ENCODE measurements at regions not wholly inside any gene's neighbourhood (a gene's known extent, or its start where the extent isn't known, plus 50 kb on each side); places are given as distances from the start of the nearest gene placed in this dataset.
"Not testable (repeated sequence)": the region's sequence is repeated elsewhere in the genome, so short reads cannot be mapped to it uniquely, and the experiment has no call there.

DNA sequence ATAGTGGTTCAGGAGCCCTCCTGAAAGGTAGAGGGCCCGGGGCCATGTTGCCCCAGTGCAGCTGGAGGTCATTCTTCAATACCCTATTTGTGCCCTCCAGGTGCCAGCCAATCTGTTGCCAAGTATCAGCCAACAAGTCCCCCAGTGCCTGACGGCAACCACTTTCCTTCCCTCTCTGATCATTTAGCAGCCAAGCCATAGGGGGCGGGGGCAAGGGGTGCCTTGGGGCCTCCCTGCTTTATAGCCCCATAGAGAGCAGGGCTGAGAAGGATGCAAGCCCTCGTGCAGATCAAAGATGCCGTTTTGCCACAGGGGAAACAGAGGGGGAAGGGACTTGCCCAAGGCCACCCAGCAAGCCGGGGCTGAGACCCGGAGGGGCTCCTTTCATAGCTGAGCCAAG, 149.0 kb upstream of the CHST15 start:
- ChIA-PET CTCF (no interaction called here), POLR2A (no interaction called here)
- Histone ChIP-seq H3K4me3 (ENCODE audit: low read depth, low read length) (no peak overlapping the region), H3K27ac (ENCODE audit: low read depth, low read length) (no peak overlapping the region), H3K9me3 (ENCODE audit: control insufficient read depth, insufficient read depth, low read length) (peaks cover 25% of the 10 kb centered on the region), H3K27me3 (ENCODE audit: control insufficient read depth, insufficient read depth, low read length) (no peaks in the 10 kb centered on the region)
- TF ChIP-seq, protein P1, sequence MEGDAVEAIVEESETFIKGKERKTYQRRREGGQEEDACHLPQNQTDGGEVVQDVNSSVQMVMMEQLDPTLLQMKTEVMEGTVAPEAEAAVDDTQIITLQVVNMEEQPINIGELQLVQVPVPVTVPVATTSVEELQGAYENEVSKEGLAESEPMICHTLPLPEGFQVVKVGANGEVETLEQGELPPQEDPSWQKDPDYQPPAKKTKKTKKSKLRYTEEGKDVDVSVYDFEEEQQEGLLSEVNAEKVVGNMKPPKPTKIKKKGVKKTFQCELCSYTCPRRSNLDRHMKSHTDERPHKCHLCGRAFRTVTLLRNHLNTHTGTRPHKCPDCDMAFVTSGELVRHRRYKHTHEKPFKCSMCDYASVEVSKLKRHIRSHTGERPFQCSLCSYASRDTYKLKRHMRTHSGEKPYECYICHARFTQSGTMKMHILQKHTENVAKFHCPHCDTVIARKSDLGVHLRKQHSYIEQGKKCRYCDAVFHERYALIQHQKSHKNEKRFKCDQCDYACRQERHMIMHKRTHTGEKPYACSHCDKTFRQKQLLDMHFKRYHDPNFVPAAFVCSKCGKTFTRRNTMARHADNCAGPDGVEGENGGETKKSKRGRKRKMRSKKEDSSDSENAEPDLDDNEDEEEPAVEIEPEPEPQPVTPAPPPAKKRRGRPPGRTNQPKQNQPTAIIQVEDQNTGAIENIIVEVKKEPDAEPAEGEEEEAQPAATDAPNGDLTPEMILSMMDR (IDR thresholded peaks at IDR 0.05; ENCODE audit: low read depth, low read length), result no peak
- no peak for DNase-seq (ENCODE audit: low read depth, low spot score)

DNA sequence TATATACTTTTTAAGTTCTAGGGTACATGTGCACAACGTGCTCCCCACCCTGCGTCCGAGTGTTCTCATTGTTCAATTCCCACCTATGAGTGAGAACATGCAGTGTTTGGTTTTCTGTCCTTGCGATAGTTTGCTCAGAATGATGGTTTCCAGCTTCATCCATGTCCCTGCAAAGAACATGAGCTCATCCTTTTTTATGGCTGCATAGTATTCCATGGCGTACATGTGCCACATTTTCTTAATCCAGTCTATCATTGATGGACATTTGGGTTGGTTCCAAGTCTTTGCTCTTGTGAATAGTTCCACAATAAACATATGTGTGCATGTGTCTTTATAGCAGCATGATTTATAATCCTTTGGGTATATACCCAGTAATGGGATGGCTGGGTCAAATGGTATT, 148.1 kb upstream of the CHST15 start:
- DNase-seq (ENCODE audit: low read depth, low spot score); H3K27me3 ChIP-seq (ENCODE audit: control insufficient read depth, insufficient read depth, low read length); H3K4me3 ChIP-seq (ENCODE audit: low read depth, low read length); POLR2A ChIA-PET; CTCF ChIA-PET; H3K27ac ChIP-seq (ENCODE audit: low read depth, low read length): not testable (repeated sequence)
- peaks cover 25% of the 10 kb centered on the region for H3K9me3 ChIP-seq (ENCODE audit: control insufficient read depth, insufficient read depth, low read length)

DNA sequence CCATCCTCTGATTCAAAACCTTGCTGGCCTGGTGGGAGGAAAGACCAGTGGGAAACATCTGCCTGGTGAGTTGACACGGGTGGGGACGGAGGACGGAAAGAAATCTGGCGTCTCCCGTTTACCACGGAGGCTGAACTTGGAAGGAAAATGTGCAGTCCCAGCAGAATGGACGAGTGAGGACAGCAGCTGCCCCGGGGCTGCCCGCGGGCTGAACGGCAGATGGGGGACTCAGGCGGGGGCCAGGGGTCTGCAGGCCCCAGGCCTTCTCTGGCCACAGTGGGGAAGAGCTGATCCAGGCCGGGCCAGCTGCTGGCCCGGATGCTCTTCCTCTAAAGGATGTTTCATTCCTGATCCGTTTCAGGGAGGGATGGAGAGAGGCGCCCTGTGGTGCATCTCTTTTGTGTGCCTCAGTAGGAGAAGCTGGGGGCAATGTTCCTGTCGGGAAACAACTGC, 147.5 kb upstream of the CHST15 start:
- ChIA-PET POLR2A (no interaction called here), CTCF (no interaction called here)
- no peak overlapping the region for H3K4me3 ChIP-seq (ENCODE audit: low read depth, low read length)
- no peak overlapping the region for H3K27ac ChIP-seq (ENCODE audit: low read depth, low read length)
- no peak for DNase-seq (ENCODE audit: low read depth, low spot score)
- TF ChIP-seq, protein P1 (IDR thresholded peaks at IDR 0.05; ENCODE audit: low read depth, low read length), result no peak
- peaks cover 21% of the 10 kb centered on the region for H3K9me3 ChIP-seq (ENCODE audit: control insufficient read depth, insufficient read depth, low read length)
- H3K27me3 ChIP-seq (ENCODE audit: control insufficient read depth, insufficient read depth, low read length), result no peaks in the 10 kb centered on the region

DNA sequence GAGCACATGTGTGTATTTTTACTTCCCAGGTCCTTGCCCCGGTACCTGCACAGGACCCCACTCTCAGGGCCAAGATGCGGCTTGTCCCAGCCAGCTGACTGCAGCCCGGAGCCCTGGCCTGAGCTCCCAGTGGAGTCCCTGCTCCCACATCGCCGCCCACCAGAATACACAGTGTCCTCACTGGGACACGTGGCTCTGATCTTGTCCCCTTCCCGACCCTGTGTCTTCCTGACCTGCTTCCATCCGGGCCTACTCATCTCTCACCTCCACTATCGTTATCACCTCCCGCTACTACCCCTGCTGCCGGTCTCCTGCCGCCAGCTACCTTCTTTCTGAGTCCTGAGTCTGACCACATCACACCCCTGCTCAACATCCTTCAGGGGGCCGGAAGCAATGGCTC, 146.3 kb upstream of the CHST15 start:
- ChIA-PET POLR2A (no interaction called here), CTCF (no interaction called here)
- Histone ChIP-seq H3K9me3 (ENCODE audit: control insufficient read depth, insufficient read depth, low read length) (peaks cover 21% of the 10 kb centered on the region), H3K27ac (ENCODE audit: low read depth, low read length) (no peak overlapping the region), H3K4me3 (ENCODE audit: low read depth, low read length) (no peak overlapping the region), H3K27me3 (ENCODE audit: control insufficient read depth, insufficient read depth, low read length) (no peaks in the 10 kb centered on the region)
- TF ChIP-seq, protein P1 (IDR thresholded peaks at IDR 0.05; ENCODE audit: low read depth, low read length), result no peak
- no peak for DNase-seq (ENCODE audit: low read depth, low spot score)

DNA sequence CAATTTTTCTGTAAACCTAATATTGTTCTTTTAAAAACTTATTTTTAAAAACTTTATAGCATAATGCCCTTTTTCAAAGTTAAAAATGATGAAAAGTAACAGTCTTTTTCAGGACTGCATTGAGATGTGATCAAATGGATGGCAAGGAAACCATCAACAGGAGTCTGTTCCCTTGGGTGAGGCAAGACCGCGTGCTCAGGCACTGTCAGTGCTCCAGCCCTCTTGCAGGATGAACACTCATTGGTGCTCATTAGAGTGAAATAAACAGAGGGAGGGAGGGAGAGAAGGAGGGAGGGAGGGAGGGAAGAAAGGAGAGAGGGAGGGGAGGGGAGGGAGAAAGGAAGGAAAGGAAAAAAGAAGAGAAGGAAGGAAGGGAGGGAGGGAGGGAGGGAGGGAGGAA, 145.7 kb upstream of the CHST15 start:
- Histone ChIP-seq H3K9me3 (ENCODE audit: control insufficient read depth, insufficient read depth, low read length) (peaks cover 19% of the 10 kb centered on the region), H3K27ac (ENCODE audit: low read depth, low read length) (no peak overlapping the region), H3K27me3 (ENCODE audit: control insufficient read depth, insufficient read depth, low read length) (no peaks in the 10 kb centered on the region), H3K4me3 (ENCODE audit: low read depth, low read length) (no peak overlapping the region)
- ChIA-PET POLR2A (no interaction called here), CTCF (no interaction called here)
- no peak for DNase-seq (ENCODE audit: low read depth, low spot score)
- TF ChIP-seq, protein P1 (IDR thresholded peaks at IDR 0.05; ENCODE audit: low read depth, low read length), result no peak

DNA sequence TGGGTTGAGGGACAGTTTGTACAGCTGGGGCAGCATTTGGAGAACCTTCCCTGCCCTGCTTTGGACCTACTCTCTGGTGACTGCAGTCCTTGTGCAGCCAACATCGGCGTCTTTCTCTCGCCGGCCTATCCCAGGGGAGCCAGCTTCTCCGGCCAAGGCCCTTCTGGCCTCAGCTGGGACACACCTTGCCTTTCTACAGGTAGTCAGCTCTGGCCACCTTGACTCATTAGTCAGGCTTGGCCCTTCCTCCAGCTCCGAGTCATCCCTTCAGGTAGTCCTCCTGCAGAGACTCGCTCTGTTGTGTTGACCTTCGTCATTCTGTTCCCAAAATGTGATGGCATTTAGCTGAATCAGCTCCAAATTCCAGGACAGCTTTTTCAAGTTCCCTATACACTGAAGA, 145.0 kb upstream of the CHST15 start:
- TF ChIP-seq, protein P1 (IDR thresholded peaks at IDR 0.05; ENCODE audit: low read depth, low read length), result no peak
- peaks cover 26% of the 10 kb centered on the region for H3K9me3 ChIP-seq (ENCODE audit: control insufficient read depth, insufficient read depth, low read length)
- ChIA-PET CTCF (no interaction called here), POLR2A (no interaction called here)
- no peak overlapping the region for H3K4me3 ChIP-seq (ENCODE audit: low read depth, low read length)
- no peak overlapping the region for H3K27ac ChIP-seq (ENCODE audit: low read depth, low read length)
- DNase-seq (ENCODE audit: low read depth, low spot score), result no peak
- H3K27me3 ChIP-seq (ENCODE audit: control insufficient read depth, insufficient read depth, low read length), result no peaks in the 10 kb centered on the region
